GM19395 (cell line): ENCODE measurements at regions not wholly inside any gene's neighbourhood (a gene's known extent, or its start where the extent isn't known, plus 50 kb on each side); places are given as distances from the start of the nearest gene placed in this dataset.

Experiments used
- ATAC-seq: cut with Tn5 transposase; IDR thresholded peaks from one replicate; pipeline ENCODE4 v1.9.1; 2021; ENCODE audit warnings: mild to moderate bottlenecking, moderate library complexity; ENCODE audit not compliant: unreplicated experiment

DNA sequence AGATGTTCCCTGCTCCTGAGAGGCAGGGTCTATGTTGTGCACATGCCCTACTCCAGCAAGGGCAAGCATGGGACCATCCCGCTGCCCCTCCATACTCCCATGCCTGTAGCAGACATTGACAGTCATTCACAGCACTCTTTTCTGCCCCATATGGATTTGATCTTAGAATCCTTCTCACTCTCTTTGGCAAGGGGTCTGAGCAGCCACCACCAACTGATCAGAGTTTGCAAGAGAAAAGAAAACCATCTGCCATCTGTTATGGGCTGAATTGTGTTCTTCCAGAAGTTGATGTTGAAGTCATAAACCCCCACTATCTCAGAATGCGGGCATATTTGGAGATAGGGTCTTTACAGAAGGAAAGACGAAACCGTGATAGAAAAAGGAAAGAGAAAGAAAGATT is 315.1 kb upstream of the CLINT1 start:
- ATAC-seq, result no peak

DNA sequence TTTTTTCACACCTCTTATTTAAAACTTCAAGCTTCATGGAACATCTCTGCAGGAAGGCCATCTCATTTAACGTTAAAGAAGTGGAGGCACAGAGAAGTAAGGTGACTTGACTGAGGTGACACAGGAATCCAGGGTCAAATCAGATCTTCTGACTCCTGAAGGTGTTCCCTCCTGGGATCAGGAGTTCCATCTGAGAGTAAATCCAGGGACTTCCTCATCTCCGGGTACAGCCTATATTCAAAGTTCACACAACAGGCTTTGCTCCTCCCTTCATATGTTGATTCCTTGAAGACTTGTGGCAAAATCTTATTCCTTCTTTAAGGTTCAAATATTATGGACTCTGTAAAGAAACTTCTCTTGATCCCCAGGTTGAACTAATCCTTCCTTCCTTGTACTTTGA is 313.1 kb upstream of the CLINT1 start:
- no peak for ATAC-seq

DNA sequence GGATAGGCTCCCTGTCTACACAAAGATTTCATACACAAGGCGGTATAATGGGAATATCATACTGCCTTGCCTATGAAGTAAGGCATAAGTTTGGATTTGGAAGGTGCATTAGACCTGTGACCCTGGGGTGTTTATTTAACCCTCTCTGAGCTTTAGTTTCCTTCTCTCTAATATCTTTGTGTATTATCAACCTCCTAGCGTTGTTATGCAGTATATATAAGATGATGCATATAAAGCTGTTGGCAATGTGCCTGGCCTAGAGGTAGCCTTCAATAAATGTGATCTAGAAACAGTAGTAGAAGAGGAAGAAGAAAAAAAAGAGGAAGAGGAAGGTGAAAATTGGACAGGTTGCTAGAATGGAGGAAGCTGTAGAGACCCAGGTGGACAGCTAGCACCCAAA is 311.6 kb upstream of the CLINT1 start:
- ATAC-seq, result no peak

DNA sequence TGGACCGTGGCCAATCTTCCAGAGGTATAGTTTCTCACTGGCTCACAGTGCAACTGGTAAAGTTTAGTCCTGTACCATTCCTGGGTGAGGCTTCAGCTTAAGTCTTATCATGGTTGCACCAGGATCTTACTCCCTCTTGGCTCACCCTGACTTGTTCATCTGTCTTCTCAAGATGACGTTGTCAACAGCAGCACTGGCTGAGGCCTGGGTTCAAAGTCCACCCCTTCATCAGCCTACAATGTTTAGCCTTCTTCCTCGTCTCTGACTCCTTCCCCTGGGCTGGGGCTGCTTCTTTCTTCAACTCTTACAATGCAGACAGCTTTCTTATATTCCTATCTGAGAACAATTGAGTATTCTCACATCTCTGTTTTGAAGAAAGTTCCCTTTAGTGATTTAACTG is 311.1 kb upstream of the CLINT1 start:
- ATAC-seq, result no peak

DNA sequence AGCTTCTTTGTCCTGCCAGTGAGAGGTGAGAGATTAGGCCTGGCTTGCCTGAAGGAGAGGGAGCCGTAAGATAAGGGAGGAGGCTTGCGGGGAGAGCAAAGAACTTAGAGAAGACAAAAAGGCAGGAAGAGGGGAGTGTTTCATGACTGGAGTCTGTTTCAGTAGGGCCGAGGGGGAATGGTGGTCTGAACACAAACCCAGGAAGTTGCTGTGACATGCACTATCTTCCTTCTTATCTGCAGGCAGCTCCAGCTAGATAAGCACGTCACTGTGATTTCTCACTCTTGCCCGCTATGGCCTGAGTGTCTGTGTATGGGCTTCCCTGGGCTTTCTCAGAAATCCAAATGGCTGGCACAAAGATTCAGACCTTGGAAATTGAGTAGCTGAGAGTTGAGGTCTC is 307.5 kb upstream of the CLINT1 start:
- ATAC-seq, result no peak

DNA sequence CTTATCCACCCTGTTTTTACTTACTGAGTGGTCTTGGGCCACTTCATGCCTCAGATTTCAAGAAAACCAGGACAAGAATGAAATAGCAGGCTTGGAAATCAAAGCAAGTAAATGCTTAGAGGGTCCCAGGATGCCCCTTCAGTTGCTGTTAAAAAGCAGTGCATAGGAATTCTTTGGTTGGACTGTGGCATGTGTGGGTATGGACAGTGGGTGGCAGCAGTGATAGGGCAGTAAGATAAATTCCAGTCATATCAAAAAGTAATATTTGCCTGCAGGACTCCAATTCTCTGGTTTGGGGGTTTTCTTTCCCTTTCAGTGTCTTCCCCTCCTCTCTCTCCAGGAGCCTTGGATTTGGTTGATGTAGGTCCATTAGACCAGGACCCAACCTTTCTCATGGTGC is 306.7 kb upstream of the CLINT1 start:
- ATAC-seq, result no peak

DNA sequence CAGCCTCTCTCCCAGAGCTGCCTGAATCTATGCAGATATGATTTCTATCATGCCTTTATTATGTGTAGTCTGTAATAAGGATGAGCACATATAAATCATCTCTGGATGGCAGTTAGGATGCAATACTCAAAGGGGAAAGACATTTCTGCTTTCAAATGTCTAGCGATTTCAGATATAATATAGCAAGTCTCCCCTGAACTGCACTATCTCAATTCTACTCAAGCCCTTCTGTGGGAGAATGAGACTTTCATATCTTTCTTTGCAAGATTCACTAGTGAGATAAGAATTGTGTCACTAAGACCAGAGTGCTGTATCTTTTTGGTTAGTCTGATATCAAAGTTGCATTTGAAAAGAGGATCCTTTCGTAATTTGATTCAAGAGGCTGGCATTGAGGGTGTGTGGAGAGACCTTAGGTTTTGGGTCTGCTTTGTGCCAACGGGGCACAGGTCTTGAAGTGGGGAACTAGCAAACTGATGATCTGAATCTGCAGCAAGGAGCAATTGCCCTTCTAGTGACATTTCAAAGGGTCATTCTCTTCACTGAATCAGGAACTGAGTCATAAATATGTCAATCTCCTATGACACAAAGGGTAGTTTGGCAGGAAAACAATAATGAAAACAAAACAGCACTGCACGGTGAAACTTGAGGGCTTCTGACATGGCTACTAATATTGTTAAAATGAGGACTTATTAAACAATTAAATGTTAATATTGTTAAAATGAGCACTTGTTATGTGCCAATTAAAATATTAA is 305.5 kb upstream of the CLINT1 start:
- ATAC-seq, result no peak

DNA sequence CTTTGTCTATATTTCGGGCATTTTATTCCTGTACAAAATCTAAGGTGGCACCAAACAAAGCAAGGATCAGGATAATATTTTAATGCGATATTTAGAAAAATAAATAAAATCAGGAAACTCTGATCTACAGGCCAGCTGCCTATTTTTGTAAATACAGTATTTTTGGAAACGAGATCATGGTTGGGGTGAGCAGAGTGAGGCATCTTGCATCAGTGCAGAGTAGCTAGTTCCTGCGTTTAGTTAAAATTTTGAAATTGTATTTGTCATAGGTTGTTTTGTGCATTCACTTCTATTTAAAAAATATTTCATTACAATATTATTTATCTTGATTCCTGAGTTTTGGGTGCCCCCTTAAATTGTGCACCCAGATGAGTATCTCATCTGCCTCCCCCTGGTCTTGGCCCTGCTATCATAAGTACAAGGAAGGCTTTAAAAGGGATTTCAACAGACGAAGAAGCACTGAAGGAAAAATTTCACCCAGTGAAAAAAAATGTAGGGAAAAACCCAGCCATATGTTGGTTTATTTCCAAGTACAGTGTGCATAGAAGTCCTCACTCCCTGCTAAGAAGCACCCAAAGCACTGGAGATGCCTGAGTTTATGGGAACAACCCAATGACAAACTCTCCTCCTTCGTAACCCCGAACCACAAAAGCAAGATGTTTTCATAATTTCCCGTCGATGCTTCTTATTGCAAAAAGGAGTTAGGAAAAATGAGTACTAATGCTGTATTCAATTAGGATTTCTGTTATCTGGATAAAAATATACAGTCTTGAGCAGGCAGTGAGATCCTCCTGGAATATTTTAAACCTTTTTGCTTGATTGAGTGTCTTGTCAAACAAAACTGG is 304.7 kb upstream of the CLINT1 start:
- ATAC-seq, result no peak

DNA sequence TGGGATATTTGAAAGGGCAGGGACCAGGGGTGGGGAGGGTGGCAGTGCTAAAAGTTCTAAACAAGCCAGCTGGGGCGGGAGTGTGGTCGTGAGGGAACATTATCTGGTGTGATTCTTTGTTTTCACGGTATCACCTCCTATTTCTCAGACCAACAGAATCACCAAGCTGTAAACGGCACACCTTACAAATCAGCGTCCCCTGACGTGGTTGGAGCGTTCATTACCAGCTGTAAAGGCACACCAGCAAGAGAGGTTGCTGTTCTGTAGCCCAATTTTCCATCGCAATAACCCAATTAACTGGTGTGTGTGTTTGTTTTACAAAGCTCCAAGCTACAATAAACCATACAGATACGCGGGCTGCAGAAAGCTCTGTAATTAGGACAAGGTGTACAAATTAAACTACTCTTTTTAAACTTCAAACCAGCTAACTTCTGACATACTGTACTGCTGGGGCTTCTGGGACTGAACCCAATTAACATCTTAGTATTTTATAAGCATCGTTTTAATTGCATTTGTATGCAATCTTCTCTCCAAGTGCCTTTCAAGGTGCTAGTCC is 303.6 kb upstream of the CLINT1 start:
- ATAC-seq, result no peak

DNA sequence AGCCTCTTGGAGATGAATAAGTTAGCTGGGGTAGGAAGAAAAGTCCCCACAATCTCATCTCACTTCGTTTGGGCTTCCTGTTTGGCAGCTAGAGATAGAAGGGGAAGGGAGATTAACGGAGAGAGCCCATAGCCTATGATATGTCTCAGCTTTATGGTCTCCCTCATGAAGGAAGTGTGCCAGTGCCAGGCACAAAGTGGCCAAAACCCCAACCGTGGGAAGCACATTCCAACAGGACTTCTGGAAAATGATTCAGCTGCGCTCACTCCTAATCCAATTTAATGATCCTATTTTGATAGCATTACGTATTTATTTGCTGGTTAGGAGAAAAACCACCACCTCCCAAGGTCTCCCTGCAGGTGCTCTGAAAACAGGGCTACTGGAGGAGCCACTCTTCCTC is 303.1 kb upstream of the CLINT1 start:
- no peak for ATAC-seq

DNA sequence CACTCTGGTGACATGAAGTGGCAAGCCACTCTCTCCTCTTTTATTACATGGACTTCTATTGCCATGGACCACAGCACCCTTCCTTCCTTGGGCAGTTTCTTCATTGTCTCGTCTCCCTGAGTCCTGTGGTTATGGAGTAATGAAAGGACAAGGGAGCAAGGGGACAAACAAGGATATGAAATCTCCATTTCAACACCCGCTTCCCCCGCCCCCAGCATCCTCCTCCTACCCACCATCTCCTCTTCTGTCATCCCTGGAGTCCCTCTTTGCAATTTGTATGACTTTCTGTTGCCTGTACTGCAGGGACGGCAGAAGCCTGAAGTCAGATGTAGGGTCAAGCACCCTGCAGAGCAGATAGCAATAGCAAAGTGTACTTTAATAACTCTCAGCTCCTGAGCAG is 300.7 kb upstream of the CLINT1 start:
- ATAC-seq, result no peak

DNA sequence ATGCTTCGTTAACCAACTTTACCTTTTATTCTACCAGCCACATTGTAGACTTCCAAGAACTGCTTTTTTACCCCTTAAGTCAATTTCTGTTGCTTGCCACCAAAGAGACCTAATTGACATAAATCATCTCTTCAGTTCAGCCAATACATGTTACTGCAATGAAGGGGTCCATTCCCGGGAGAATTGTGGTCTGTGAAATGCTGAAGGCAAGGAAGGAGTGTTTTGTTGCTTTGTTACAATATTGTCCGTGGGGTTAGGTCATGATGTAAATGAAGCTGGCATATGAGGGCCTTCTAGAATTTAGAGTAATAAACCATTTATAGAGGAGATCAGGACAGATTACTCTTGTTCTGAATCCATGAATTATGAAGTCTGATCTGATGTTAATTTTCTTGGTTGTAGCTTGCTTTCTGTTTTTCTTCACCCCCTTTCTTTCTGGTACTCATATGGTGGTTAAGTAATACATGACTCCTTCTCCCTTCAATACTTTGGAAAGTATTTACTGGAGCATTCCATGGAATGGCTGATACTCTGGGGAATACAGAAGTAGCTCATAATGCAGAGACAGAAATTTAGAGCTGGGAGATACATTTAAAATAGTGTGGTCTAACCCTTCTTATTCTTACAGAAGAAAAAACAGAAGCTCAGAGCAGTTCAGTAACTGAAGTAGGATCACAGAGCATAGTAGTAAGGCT is 297.0 kb upstream of the CLINT1 start:
- ATAC-seq, result no peak

DNA sequence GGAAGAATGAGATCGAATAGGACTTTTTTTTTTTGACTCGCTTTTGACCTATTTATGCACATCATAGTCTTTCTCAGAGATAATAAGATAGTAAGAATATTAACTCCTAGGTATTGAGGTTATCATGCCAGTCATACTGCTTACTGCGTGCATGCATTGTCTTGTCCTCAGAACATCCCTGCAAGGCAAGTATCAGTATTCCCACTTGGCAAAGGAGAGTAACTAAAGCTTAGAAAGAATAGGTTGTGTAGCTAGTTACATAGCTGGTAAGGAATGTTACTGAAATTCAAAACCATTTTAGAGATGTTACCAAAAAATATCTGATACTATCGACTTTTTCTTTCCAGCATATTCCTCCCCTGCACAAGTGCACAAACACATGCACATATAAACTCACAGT is 296.1 kb upstream of the CLINT1 start:
- ATAC-seq, result no peak

DNA sequence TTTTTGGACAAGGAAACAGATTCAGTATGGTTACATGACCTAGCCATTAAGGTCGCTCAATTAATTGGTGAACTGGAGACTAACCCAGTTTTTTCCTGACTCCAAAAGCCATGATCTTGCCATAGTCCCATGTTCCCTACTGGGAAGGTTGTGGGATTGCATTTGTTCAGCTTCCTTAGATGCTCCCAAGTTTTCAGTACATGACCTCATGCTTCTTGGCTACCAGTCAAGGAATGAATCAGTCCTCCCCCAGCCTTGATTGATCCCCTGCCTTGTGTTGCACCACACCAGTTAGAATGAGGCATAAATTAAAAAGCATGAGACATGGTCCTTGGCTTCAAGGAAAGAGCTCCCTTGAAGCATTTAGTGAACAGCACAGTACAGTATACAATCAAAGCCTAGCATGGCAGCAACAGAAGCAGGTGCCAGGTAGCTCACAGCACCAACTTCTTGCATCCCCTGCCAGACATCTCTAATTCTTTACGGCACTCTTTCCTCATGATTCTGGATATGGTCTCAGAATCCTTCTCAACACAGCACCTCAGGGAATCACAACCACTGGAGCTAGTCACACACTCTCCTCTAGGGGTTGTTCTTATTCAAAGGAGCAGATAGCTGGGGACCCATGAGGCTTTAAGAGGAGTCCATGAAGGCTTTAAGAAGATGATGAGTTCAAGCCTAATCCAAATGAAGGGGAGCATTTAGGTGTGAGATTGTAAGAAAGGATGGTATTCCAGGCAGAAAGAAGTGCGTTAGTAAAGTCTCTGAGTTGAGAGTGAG is 295.5 kb upstream of the CLINT1 start:
- no peak for ATAC-seq

DNA sequence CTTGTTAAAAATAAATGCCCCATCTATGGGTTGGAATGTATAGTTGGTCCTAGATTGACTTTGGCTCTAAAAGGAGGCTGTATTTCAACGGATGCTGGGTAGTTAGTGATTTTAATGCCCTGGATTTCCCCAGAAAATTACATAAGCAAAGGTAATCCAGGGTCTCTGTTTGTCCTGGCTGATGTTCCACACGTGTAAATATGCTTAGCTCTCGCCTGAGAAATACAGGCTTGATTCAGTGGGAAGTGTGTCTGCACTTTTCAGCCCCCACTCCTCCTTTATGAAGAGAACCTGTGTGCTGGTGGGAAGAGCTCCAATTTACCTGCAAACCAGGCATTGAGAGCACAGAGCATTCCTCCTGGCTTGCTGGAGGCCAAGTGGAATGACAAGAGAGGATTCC is 294.6 kb upstream of the CLINT1 start:
- ATAC-seq, result no peak

DNA sequence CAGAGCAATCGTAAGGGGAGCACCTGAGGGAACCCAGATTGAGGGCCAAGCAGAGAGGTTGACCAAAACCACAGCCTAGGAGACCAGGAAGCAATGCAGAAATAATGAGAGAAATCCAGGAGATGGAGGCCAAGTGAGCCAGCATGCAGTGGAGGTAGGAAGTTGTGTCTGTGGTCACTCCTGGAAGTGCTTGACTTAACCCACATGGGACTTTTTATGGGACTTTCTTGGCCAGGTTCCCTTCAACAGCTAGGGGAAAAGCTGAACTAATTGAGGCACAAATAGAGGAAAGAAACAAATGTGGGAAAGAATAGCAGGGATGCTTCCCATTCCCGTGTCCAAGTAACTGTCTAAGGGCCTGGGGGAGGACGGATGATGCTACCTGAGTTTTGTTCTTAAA is 293.2 kb upstream of the CLINT1 start:
- no peak for ATAC-seq

DNA sequence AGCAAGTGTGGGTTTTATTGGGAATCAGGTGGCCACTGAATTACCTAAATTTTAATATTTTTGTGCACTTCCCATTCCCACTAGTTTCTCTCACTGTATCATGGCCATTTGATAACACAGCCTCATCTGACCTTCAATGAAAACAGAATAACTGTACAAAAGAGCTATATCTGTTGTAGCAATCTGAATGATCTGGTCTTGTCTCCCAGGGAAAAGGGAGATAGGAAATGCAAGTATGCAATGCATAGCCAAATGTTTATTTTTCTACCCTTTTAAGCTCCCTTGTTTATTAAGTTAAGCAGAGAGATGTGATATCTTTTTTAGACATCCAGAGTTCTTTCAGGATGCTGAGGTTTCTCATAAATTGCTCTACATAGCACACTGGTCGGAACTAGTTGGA is 288.3 kb upstream of the CLINT1 start:
- ATAC-seq, result no peak

DNA sequence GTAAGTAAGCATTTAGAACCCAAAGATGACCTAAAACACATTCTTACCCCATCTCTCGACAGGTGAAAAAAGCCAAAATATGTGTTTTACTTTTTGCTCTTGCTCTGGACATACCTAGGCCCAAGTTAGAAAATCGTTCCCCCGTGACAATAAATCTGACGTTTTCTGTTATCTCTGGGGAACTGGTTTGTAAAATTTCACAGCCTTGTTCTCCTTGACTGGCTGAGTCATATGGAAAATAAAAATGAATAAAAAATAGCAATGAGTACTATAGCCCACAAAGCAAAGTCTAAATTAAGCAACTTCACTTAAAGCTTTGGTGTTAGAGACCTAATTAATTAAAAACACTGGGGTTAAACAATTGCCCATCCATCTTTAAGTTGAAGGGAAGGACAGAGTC is 286.9 kb upstream of the CLINT1 start:
- ATAC-seq, result no peak

DNA sequence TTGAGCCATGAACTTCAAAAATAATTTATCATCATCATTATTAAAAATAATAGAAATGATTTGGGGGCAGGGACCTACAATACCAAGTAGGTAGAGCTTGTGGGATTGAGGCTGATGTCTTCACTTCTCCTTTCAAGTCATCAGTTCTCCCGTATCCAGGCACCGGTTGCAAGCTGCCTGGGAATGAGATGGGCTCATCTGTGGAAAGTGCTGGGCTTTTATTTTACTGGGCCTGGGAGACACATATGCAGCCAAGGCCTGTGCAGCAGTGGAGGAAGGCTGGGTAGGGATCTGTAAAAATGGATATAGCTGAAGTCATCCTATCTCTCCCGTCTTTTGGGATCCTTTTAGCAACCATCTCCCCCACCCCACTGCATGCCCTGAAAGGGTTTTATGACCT is 284.1 kb upstream of the CLINT1 start:
- ATAC-seq, result no peak

DNA sequence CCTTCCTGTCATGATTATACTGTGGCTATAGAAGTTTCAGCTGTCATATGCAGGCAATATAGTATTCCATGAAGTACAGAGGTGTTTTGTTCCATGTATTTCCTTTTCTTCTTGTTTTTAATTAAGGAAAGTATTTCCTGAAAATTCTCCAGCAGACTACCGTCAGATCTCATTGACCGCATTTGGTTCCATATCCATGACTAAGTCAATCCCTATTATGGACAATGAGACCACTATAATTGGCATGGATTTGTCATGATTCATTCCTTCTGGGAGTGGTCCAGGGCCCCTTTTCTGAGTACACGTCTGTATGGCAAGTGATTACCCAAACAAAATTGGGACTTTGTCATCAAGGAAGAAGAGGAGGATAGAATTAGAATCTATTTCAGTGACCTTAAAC is 283.2 kb upstream of the CLINT1 start:
- no peak for ATAC-seq
